DMS 273 (cell line): ENCODE measurements at regions not wholly inside any gene's neighbourhood (a gene's known extent, or its start where the extent isn't known, plus 50 kb on each side); places are given as distances from the start of the nearest gene placed in this dataset.

ENCODE experiments used
- DNase-seq: peaks from one replicate; lab custom pipeline; 2025; ENCODE audit not compliant: unreplicated experiment; lab: John Stamatoyannopoulos, UW

DNA sequence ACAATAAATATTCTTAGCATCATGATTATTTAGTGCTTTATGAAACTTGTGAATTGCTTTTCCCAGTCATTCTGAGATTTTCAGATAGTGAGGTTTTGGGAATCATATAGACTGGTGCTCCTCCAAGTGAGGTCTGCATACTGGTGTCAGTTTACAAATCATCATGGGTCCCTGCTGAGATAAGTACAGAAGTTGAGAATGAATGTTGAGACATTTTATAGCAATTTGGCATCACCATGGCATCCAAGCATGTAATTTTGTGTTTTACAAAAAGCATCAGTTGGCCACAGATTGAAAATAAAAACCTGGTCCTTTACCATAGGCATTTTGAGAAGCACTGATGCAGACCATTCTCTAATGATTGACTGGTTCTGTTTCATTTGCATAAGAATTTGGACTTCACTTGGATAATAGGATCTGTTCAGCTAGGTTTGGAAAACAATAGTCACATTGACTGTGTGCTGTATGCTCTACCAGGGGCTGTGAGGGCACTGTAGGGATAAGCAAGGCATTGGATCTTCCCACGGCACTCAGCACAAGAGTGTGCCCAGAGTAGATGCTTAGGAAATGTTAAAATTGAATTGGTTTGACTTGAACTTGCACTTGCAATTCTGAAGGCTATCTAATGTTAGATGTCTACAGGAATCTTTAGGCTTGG, 79.0 kb upstream of the JUN start:
- peak; percentile 34 for DNase-seq

DNA sequence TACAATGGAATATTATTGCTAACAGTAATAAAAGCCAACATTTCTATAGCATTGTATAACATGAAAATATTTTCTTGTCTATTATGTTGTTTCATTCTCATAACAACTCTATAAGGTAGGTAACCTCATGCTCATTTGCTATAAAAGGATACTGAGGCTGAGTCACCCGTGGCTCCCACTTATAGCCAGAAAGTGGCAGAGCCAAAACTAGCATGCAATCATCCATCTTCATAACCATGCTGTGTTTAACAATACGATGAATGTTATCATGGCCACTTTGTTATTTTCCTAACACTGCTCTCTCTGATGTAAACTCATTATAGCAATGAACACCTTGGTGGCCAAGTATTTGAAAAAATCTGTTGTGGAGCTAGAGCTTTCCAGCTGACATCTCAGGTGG, 80.8 kb upstream of the JUN start:
- DNase-seq = no peak

DNA sequence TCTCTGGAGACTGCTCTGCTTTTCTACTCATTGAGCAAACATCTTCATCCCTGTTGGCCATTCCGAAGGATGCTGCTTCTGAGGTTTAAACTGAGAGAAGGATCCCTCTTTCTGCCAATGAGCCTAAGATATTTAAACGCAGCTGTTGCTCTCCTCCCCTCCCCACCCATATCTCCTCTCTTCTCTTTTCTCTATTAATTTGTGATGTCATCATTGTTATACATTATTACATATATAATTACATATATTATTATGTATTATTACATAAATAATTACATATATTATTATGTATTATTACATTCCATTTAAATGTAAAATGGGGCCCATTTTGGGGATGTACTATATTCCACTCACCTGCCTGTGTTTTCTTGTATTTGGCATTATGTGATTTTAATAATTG, 82.7 kb upstream of the JUN start:
- no peak for DNase-seq

DNA sequence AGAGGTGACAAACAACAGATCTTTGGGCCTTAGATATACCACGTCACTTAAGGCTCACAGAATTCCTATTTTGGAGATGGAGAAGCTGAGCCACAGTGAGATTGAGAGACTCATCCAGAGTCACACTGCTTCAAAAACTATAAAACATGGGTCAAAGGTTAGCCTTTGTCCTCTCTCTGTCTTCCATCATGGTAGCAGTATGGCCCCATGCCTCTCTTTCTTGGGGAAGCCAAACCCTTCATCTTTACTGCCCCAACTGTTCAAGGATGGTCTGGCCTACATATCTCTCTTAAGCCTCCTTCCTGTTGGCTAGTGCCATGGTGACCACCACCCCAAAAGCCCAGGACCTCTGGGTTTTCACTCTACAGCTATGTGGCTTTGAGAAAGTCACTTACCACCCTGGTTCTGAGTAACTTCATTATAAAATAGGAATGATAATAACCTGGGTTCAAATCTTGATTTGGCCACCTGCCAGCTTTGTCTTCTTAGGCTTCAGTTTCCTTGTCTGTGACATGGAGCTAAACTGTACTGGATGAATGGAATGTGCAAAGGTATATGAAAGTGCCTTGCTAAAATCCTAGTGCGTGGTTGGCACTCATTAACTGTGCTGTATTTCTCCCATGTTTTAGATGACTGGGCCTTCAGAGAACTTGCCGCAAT, 85.9 kb upstream of the JUN start:
- DNase-seq = no peak

DNA sequence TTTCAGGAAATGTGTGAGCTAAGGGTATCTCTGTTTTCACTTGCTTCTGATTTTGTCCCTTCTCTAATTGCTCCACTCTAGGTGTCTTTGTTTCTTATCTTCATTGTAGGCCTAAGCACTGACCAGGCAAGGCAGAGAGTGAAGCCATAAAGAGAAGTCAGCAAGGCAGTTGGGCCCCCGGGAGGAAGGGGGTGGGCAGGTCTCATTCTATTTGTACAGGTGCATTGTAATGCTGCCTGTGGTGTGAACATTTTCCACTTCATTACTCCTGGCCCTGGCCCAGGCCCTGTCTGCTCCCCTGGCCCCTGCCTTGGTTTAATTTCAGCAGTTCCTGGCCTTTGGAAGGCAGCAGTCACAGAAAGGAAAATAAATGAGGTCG, 86.4 kb upstream of the JUN start:
- peak; percentile 61 for DNase-seq

DNA sequence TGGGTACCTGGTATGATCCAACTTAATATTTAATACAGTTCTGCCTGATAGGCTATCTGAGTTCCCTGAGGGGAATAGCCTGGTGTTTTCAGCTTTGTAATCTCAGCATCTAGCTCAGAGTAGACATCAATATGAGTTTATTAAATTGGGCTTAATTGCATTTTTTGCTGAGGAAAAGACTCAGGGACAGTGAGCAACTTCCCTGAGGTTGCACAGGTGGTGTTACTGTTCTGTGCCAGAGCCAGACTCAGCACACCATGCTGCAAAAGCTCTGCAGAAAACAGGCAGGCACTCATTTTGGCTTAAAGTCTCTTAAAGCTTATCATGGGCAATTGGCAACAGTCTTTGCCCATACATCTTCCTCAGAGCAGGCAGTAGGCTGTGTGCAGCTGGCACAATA, 90.5 kb upstream of the JUN start:
- DNase-seq = peak; percentile 56

DNA sequence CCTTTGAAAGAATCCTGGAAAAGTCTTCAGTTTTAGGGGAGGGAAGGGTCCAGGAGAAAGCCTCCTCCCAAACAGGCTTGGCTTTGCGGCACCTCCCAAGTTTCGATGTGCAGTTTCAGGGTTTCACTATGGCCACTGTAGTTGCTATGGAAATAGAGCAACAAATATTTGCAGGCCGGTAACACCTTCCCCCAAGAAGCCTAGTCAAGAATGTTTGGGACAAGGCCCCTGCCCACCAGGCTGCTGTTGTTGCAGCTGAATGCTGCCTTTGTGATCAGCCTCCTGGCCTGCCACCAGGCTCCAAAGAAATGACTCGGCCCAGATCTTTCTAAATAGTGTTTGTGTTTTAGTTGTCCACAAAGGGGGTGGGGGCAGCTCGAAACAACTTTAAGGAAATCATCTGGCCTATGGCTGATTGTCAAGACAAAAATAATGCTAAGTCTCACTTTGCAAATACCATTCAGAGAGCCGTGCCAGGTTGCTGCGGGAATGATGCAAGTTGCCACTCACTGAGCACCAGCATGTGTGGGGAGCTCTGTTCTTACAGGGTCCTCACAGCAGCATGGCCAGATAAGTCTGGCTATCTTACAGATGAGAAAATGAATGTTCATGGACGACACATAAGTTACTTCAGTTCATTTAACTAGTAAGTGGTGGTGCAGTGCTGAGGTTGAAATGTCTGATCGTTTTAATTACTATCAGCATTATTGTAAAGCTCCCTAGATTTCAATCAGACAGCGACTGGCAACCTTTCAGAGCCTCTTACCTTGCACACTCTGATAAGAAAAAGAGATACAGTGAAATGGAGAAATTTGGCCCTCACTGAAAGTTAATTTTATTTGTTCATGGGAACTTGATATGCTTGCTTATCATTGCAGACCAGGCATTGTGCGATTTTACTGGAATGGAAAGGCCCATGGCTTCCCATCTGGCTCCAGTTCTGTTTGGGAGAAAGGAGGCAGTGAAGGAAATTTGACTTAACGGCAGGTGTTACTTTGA, 91.2 kb upstream of the JUN start:
- peak; percentile 70 for DNase-seq

DNA sequence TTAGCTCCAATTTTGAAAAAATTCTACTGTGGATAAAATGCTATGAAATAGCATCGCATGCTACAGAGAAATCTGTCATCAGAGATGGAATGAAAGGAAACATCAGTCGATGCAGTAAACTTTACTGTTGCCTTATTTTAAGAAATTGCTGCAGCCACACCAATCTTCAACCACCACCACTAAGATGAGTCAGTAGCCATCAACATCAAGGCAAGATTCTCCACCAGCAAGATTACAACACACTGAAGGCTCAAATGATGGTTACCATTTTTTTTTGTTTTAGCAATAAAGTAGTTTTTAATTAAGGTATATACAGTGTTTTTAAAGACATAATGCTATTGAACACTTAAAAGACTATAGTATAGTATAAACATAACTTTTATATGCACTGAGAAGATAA, 95.6 kb upstream of the JUN start:
- no peak for DNase-seq

DNA sequence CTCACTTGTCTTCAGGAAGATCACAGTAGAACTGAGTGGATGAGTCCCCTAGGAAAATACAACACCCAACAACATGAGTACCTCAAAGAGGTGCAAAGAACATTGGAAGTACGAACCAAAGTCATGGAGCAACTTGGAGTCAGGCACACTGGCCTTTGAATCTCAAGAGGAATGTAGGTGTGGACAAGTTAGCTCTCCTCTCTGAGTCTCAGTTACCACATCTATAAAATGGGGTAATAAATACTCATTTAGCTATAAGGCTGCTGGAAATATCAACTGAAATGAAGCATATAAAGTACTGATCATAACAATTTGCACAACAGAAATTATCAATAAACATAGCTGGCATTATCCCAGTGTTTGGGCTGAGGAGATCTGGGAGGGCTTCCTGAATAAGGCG, 96.7 kb upstream of the JUN start:
- no peak for DNase-seq

DNA sequence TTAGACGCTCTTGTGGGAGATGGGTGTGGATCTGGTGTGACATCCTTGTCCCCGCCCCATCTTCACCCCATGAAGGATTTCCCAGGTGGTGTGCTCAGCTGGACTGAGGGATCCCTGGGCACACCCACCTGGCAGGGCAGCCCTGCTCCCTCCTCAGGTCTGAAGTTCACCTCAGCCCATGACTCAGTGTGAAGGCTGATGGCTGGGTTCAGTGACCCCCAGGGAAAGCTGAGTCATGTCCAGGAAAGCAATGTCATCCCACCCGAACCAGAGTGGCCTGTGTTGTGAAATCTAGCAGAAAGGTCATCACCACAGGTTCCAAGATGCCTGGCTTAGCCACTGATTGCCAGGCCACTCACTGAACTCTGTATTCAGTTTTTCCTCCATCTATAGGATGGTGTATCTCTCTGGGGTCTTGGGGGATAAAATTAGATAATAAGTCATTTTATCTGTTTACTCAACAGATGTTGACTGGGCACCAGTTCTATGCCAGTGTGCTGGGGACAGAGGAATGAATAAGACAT, 97.7 kb upstream of the JUN start:
- no peak for DNase-seq

DNA sequence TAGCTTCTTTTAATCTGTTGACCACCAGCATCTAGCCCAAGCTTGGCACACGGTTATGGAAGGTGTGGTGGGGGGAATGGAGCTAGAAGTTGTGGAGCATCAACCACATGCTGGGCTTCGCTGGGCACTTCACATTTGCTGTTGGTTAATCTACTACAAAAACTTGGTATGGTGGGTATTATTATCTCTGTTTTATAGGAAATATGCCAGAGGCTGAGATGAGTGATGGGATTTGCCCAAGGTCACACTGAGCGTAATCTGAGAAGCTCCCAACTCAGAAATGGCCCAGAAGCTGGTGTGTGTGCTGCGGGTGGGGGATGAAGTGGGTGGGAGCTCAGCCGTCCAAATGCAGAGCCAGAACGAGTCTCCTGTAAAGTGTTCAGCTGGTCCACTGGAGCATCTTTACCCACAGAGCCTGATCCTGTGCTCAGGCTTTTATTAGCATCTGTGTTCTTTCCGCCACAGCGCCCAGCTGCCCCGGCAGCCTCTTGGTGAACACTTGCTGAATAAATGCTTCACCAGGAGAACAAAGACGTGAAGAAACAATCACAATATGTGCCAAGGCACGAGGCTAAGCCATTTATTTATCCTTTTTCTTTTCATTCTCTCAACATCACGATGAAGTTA, 98.6 kb upstream of the JUN start:
- peak; percentile 59 for DNase-seq

DNA sequence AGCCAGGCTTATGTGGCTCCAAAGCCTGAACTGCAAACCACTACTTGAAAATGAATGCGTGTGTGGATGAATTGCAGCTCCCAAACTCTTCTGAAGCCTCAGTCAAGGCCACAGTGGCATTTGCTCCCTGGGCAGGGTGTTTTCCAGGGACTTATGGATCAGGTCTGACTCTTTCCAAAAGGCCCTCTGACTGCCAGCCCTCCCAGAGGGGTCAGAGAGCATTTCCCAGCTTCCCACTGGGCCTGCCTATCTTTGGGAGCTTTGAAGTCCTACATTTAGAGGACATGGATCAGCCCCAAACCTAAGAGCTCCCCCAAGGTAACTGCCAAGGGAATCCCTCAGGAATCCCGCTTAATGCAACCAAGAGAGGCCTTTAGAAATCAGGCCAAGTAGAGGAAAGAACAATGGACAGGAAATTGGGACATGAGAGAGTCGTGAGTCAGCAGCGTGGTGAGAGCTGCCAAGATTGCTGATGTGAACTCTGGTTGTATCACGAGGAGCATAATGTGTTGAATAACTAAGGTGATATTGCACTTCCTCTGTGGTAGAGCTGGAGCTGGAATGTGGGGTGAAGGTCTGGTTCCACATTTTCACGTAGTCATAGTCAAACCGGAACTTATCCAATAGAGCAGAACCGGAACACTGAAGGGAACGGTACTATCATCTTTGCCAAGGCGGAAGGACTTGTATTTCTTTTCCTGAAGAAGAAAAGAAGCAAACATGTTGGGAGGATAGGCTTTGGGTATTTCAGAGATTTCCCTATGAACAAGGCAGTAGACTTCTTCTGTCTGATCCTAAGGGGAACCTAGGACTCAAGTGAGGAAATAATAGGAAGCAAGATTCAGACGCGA, 99.4 kb upstream of the JUN start:
- DNase-seq = peak; percentile 46

DNA sequence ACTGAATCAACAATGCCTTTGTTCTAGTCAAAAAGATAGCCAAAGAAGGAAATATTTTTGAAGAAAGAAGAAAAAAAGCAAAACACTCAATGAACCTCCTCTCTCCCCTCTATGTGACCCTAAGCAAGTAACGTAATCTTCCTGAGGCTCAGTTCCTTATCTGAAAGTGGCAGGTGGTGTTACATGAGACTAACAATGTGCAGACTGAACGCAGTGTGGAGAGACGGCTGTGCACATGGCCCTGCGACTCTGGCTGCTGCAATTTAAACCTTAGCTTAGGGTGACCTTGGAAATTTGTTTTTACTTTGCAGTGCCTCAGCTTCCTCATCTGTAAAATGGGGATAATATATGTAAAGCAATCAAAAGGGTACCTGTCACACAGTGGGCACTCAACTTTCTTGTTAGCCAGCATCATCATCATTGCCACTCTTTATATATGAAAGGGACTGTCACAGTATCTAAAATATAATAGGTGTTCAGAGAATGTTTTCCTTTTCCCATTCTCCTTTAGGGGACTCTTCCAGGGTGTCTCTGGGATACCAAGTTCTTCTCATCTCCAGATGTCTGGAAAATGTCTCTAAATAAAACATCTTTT, 100.1 kb upstream of the JUN start:
- peak; percentile 79 for DNase-seq

DNA sequence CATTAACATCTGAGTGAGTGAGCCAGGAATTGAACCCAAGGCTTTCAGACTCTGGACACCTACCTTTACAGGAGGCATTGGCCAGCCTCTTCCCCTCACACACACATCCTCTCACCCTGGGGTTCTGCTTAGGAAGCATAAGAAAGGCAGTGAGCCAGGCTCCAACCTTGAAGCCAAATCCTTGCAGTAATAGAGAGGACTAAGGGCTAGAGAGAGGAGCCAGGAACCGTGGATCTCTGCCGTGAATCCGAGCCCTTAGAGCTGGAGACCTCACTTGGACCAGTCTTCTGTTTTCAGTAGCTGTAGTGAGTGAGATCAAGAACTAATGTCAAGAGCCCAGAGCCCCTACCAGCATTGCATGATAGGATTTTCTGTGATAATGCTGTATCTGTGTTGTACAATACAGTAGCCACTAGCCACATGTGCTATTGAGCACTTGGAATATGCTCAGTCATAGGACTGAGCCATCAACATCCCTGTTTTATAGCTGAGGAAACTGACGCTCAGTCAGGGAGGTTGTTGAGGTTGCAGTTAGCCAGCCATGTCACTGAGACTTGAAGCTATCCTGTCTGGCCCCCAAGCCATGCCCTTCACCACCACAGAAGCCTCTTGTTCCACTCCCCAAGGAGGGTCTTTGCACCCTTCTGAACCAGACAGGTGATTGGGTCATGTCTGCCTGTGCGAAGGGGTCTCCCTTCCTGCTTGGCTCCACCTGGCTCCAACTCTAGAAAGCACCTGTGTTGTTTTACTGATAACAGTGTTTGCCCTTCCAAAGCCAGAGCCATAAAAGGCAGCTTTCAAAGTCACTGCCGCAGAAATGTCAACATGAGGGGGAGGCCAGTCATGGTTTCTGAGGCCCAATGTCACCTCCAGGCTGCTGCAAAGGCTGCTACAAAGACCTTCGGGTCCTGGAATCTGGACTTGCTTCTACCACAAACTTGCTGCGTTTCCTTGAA, 101.1 kb upstream of the JUN start:
- DNase-seq = no peak

DNA sequence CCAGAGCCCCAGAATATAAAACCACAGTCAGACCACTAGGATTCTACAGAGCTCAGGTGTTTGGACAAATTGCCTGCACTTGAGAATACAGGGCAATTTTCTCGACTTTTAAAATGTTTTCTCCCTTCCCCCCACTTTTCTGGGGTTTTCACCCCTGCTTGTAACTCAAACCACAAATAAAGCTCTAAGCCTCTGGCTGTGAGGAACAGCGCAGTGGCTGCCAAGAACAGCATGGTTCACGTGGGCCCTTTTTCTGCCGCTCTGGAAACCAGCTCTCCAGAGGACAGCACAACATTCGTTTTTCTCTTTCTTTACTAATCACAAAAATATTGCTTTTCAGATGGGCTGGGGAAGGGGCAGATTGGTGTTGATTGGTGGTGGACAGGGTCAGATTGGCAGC, 102.2 kb upstream of the JUN start:
- DNase-seq = no peak

DNA sequence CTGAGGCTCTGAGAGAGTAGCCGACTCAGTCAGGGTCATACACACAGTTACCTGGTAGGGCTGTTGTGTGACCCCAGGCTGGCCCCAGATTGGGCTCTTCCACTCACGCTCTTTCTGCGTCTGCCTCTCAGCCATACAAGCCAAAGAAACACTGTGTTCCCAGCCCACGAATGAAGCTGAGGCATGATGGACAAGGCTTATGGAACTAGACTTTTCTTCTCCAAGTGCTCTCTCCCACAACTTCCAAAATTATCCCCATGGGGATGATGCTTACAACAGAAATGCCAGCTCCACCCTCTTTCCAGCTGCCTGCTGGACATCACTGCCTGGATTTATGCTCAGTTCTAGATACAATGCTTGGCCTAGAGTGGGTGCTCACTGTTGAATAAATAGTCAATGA, 102.8 kb upstream of the JUN start:
- no peak for DNase-seq

DNA sequence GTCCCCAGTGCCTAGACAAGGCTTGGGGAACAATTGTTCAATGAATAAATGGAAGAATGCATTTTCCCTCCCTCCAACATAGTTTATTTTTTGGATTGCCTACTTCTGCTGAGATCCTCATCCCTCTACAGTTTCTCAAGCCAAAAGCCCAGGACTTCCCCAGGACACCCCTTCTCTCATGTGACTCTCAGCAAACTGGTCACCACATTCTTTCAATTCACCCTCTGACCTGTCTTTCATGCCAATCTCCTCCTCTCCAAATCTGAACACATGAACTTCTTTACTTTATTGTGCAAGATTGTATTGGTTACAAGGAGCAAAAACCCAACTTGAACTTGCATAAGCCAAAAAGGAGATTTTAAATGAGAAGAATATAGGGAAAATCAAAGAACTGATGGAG, 103.2 kb upstream of the JUN start:
- DNase-seq = no peak

DNA sequence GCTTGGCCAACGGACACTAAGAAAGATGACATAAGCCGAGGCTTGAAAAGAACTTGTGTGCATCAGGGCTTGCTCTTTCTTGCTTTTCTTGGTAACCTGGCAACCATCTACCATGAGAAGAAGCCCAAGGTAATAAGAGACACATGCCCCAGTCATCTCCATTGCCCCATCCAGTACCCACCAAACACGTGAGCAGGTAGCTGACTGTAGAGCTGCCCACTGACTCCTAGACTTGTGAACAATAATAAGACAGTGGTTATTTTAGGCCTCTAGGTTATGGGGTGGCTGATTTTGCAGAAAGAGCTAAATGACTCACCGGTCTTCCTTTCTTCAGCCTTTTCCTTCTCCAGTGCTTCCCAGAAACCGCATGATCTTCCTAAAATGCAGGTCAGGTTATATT, 105.0 kb upstream of the JUN start:
- no peak for DNase-seq

DNA sequence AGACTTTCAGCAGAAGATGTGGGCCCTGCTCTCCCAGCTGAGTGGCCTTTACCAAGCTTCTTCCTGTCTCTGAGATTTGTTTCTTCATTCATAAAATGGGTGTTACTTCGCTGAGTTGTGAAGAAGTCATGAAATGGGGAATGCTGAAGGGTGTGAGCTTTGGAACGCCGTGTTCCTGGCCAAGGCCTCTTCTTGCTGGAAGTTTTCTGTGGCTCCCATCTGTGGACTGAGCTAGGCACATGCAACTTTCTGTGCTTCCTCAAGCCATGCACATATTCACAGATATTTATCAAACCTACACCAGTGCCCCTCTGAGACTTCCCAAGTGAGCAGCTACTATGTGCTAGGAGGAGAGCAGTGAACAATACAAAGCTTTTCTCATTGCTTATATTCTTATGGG, 106.3 kb upstream of the JUN start:
- DNase-seq = no peak
